HAP-1 (cell line): ENCODE measurements at regions not wholly inside any gene's neighbourhood (a gene's known extent, or its start where the extent isn't known, plus 50 kb on each side); places are given as distances from the start of the nearest gene placed in this dataset.
A peak's percentile ranks its signal among the peaks of the same experiment; 100 is the strongest.

Source experiments
- DNase-seq, 2 experiments: peaks; one replicate each; pipeline ENCODE4 v3.0.0-alpha.2; 2016 to 2020; ENCODE audit warnings: low spot score in 2 of 2
- H3K27me3 ChIP-seq: fragments of 250-450 bp; sonication (Bioruptor Pico); 2 replicates; pipeline ENCODE4 v1.5.1; 2020; ENCODE audit warnings: low read depth, mild to moderate bottlenecking, moderate library complexity
- H3K36me3 ChIP-seq: fragments of 250-450 bp; sonication (Bioruptor Pico); replicated peaks from 2 replicates; pipeline ENCODE4 v1.5.1; 2020; ENCODE audit warnings: mild to moderate bottlenecking
- H3K4me1 ChIP-seq: fragments of 250-450 bp; sonication (Bioruptor Pico); 2 replicates; pipeline ENCODE4 v1.5.1; 2020; ENCODE audit warnings: mild to moderate bottlenecking
- H3K4me3 ChIP-seq: fragments of 250-450 bp; sonication (Bioruptor Pico); 2 replicates; pipeline ENCODE4 v1.5.1; 2020; ENCODE audit warnings: mild to moderate bottlenecking, moderate library complexity
- H3K9me3 ChIP-seq: fragments of 250-450 bp; sonication (Bioruptor Pico); 2 replicates; pipeline ENCODE4 v1.5.1; 2020; ENCODE audit warnings: mild to moderate bottlenecking, moderate library complexity
- in situ Hi-C: fragments of 300-500 bp; cut with MboI; formaldehyde crosslinking; loops from 3 replicates; pipeline ENCODE4 v1.14.3; 2020; ENCODE audit warnings: low sequenced_read_pairs, inconsistent platforms, mixed read lengths

GRCh38 chr14:26794731-26795130 lies 196.9 kb upstream of the NOVA1 start:
- H3K27me3 ChIP-seq: no peaks in the 10 kb centered on the region
- no peaks in the 10 kb centered on the region for H3K9me3 ChIP-seq
- in situ Hi-C loops: no loop called here
- H3K36me3 ChIP-seq: no peaks in the 10 kb centered on the region
- DNase-seq: no peak
- H3K4me1 ChIP-seq: peaks cover 14% of the 10 kb centered on the region
- no peak overlapping the region for H3K4me3 ChIP-seq

- Histone ChIP-seq H3K4me3 (no peak overlapping the region), H3K27me3 (no peaks in the 10 kb centered on the region), H3K9me3 (no peaks in the 10 kb centered on the region), H3K4me1 (peaks cover 20% of the 10 kb centered on the region), H3K36me3 (no peaks in the 10 kb centered on the region)
- DNase-seq: no peak
- in situ Hi-C loops: no loop called here
These were observed 210.6 kb upstream of the NOVA1 start for GRCh38 chr14:26808407-26808806.

- peaks cover 20% of the 10 kb centered on the region for H3K4me1 ChIP-seq
- no peaks in the 10 kb centered on the region for H3K36me3 ChIP-seq
- DNase-seq: no peak
- in situ Hi-C loops: no loop called here
- no peak overlapping the region for H3K4me3 ChIP-seq
- no peaks in the 10 kb centered on the region for H3K9me3 ChIP-seq
- H3K27me3 ChIP-seq: no peaks in the 10 kb centered on the region
These were observed 212.8 kb upstream of the NOVA1 start for GRCh38 chr14:26810631-26811030.

GRCh38 chr14:26811756-26812305 lies 214.0 kb upstream of the NOVA1 start:
- H3K9me3 ChIP-seq: no peaks in the 10 kb centered on the region
- peaks cover 20% of the 10 kb centered on the region for H3K4me1 ChIP-seq
- DNase-seq: peak; percentile 43 to 94
- in situ Hi-C loops: no loop called here
- no peaks in the 10 kb centered on the region for H3K27me3 ChIP-seq
- no peak overlapping the region for H3K4me3 ChIP-seq
- no peaks in the 10 kb centered on the region for H3K36me3 ChIP-seq

GRCh38 chr14:26820138-26820537 lies 222.3 kb upstream of the NOVA1 start:
- Histone ChIP-seq H3K9me3 (no peaks in the 10 kb centered on the region), H3K27me3 (no peaks in the 10 kb centered on the region), H3K4me3 (no peak overlapping the region), H3K36me3 (no peaks in the 10 kb centered on the region), H3K4me1 (no peaks in the 10 kb centered on the region)
- in situ Hi-C loops: no loop called here
- no peak for DNase-seq

GRCh38 chr14:26820572-26820971 lies 222.7 kb upstream of the NOVA1 start:
- Histone ChIP-seq H3K4me1 (no peaks in the 10 kb centered on the region), H3K9me3 (no peaks in the 10 kb centered on the region), H3K36me3 (no peaks in the 10 kb centered on the region), H3K27me3 (no peaks in the 10 kb centered on the region), H3K4me3 (no peak overlapping the region)
- in situ Hi-C loops: no loop called here
- DNase-seq: no peak

GRCh38 chr14:26828741-26829140 lies 230.9 kb upstream of the NOVA1 start:
- H3K9me3 ChIP-seq: no peaks in the 10 kb centered on the region
- in situ Hi-C loops: no loop called here
- H3K27me3 ChIP-seq: no peaks in the 10 kb centered on the region
- H3K4me1 ChIP-seq: no peaks in the 10 kb centered on the region
- no peak for DNase-seq
- H3K36me3 ChIP-seq: no peaks in the 10 kb centered on the region
- no peak overlapping the region for H3K4me3 ChIP-seq

DNA sequence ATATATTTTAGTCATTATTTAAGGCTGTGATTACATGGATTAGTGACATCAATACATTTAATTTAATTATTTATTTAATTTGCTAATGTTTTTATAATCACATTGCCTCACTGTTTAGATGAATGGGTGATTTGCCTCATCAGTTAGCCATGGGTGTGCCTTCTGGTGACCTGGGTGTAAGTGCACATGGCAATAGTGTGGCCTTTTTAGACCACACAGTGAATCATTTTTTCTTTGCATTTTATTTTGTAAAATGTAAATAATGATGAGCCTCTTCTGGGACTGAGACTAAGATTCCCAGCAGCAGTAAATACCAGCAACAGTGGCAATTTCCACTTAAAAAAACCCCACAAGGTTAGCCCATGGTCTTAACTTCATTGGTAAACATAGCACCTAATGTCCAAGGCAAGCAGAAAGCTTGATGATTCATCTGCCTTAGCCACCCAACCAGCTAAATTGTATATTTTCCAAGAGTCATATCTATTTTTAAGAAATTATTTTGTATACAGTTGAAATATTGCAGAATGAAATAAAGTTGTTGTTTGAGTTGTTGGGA lies 235.9 kb upstream of the NOVA1 start:
- in situ Hi-C loops: no loop called here
- H3K27me3 ChIP-seq: no peaks in the 10 kb centered on the region
- no peaks in the 10 kb centered on the region for H3K36me3 ChIP-seq
- no peak overlapping the region for H3K4me3 ChIP-seq
- DNase-seq: no peak
- H3K9me3 ChIP-seq: no peaks in the 10 kb centered on the region
- no peaks in the 10 kb centered on the region for H3K4me1 ChIP-seq

DNA sequence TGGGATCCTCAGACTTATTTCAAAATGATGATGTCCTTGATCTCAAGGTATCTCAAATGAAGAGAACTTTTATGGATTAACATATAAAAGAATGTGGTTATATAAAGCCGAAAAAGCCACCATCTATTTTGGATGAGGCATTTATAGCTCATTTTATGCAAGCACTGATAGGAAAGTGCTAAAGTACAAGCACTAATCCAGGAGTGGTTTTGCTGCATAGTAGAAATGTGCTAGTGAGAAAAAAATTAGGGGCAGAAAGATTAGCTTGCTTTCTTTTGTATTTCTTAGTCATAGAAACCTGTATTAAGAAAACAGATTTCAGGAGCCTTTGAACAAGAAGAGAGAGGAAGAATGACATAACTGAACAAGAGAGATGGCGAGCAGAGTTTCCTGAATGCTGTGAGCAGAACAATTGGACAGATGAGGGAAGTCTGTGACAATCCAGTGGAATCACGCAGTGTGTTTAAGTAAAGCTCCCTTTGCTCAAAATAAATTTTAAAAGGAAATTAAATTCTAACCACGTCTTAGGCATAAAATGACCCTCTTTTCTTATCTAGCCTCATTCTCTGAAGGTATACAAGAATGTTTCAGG lies 238.2 kb upstream of the NOVA1 start:
- Histone ChIP-seq H3K4me1 (no peaks in the 10 kb centered on the region), H3K9me3 (no peaks in the 10 kb centered on the region), H3K36me3 (no peaks in the 10 kb centered on the region), H3K27me3 (no peaks in the 10 kb centered on the region), H3K4me3 (no peak overlapping the region)
- DNase-seq: no peak
- in situ Hi-C loops: no loop called here

GRCh38 chr14:26839481-26839880 lies 241.6 kb upstream of the NOVA1 start:
- no peak for DNase-seq
- no peak overlapping the region for H3K4me3 ChIP-seq
- in situ Hi-C loops: no loop called here
- H3K4me1 ChIP-seq: no peaks in the 10 kb centered on the region
- H3K9me3 ChIP-seq: no peaks in the 10 kb centered on the region
- H3K27me3 ChIP-seq: no peaks in the 10 kb centered on the region
- no peaks in the 10 kb centered on the region for H3K36me3 ChIP-seq

GRCh38 chr14:26841326-26841725 lies 243.5 kb upstream of the NOVA1 start:
- no peak for DNase-seq
- Histone ChIP-seq H3K4me3 (no peak overlapping the region), H3K9me3 (no peaks in the 10 kb centered on the region), H3K27me3 (no peaks in the 10 kb centered on the region), H3K36me3 (no peaks in the 10 kb centered on the region), H3K4me1 (no peaks in the 10 kb centered on the region)
- in situ Hi-C loops: no loop called here

- no peaks in the 10 kb centered on the region for H3K27me3 ChIP-seq
These were observed 244.3 kb upstream of the NOVA1 start for GRCh38 chr14:26841920-26842741.

DNA sequence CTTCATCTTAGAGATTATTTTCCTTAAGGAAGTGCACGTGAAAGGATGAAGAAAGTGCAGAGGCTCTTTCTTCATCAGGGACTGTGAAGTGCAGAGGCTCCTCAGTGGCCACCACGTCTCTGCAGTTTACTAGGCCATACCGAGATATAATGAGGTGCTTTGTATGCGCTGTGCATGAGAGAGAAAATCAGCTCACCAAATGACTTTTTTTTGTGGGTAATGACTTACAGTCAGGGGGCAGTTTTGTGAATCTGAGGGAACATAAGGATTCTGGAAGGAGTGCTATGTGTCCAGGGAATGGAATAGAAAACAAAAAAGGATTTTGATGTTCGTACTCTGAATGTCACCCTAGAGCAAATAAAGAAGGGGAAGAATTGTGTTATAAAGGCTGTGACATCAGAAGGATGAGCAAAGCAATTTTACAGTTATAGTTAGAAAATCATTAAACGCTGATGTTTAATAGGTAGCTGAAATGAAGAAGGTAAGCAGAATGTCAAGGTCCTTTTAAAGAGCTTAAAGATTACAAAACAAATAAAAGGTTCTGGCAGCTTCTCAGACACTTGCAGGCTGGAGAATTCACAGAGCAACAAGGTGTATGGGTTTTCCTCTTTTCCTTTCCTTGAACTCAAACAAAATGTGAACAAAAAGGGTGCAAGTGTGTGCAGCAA lies 247.5 kb upstream of the NOVA1 start:
- Histone ChIP-seq H3K9me3 (no peaks in the 10 kb centered on the region), H3K27me3 (no peaks in the 10 kb centered on the region), H3K4me1 (no peaks in the 10 kb centered on the region), H3K4me3 (no peak overlapping the region), H3K36me3 (no peaks in the 10 kb centered on the region)
- DNase-seq: no peak
- in situ Hi-C loops: no loop called here

More at GRCh38 chr14:26841920-26842741, 244.3 kb upstream of the NOVA1 start:
- H3K36me3 ChIP-seq: no peaks in the 10 kb centered on the region
- in situ Hi-C loops: no loop called here
- H3K4me3 ChIP-seq: no peak overlapping the region
- no peaks in the 10 kb centered on the region for H3K9me3 ChIP-seq
- no peaks in the 10 kb centered on the region for H3K4me1 ChIP-seq
- DNase-seq: no peak

DNA sequence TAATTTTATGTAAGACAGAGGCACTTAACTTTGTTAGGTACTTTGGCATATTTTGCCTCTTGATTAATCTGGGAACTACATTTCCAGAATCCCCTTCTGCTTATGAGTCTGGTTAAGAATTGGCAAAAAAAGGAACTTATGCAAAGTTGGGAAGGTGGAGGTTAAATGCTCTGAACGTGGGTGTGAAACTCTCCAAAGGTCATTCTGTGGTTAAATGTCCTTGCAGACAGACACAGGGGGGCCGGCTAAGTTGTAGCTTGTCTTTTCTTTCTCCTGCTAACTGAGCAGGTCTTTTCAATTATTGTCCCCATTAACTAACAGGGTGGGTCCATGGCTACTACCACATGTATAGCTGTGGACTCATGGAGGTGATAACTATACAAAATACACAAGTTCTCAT lies 248.6 kb upstream of the NOVA1 start:
- Histone ChIP-seq H3K36me3 (no peaks in the 10 kb centered on the region), H3K27me3 (no peaks in the 10 kb centered on the region), H3K4me3 (no peak overlapping the region), H3K9me3 (no peaks in the 10 kb centered on the region), H3K4me1 (no peaks in the 10 kb centered on the region)
- DNase-seq: no peak
- in situ Hi-C loops: no loop called here
